ENCODE measurements at regions not wholly inside any gene's neighbourhood (a gene's known extent, or its start where the extent isn't known, plus 50 kb on each side); places are given as distances from the start of the nearest gene placed in this dataset.
"Not testable (repeated sequence)": the region's sequence is repeated elsewhere in the genome, so short reads cannot be mapped to it uniquely, and the experiment has no call there.

DNA sequence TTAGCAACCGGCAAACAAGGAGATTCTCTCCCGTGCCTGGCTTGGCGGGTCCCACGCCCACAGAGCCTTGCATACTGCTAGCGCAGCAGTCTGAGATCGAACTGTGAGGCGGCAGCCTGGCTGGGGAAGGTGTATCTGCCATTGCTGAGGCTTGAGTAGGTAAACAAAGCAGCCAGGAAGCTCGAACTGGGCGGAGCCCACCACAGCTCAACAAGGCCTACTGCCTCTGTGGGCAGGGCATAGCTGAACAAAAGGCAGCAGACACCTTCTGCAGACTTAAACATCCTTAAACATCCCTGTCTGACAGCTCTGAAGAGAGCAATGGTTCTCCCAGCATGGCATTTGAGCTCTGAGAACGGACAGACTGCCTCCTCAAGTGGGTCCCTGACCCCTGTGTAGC lies 58.8 kb upstream of the ZNF800 start:
- TF ChIP-seq, protein P1, sequence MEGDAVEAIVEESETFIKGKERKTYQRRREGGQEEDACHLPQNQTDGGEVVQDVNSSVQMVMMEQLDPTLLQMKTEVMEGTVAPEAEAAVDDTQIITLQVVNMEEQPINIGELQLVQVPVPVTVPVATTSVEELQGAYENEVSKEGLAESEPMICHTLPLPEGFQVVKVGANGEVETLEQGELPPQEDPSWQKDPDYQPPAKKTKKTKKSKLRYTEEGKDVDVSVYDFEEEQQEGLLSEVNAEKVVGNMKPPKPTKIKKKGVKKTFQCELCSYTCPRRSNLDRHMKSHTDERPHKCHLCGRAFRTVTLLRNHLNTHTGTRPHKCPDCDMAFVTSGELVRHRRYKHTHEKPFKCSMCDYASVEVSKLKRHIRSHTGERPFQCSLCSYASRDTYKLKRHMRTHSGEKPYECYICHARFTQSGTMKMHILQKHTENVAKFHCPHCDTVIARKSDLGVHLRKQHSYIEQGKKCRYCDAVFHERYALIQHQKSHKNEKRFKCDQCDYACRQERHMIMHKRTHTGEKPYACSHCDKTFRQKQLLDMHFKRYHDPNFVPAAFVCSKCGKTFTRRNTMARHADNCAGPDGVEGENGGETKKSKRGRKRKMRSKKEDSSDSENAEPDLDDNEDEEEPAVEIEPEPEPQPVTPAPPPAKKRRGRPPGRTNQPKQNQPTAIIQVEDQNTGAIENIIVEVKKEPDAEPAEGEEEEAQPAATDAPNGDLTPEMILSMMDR (IDR thresholded peaks at IDR 0.05): not testable (repeated sequence)
- not testable (repeated sequence) for TF ChIP-seq POLR2A (IDR thresholded peaks at IDR 0.05)
